ENCODE measurements at regions not wholly inside any gene's neighbourhood (a gene's known extent, or its start where the extent isn't known, plus 50 kb on each side); places are given as distances from the start of the nearest gene placed in this dataset.

- TF ChIP-seq GATA2 (IDR thresholded peaks at IDR 0.05; ENCODE audit: insufficient read depth, insufficient read length, low read depth, low read length) = no peak
- no peak for TF ChIP-seq FOS (IDR thresholded peaks at IDR 0.05; ENCODE audit: borderline replicate concordance, insufficient read depth, low read length)
- TF ChIP-seq JUN (IDR thresholded peaks at IDR 0.05; ENCODE audit: borderline replicate concordance, insufficient read depth, insufficient read length, low read depth) = no peak
- TF ChIP-seq MYC (IDR thresholded peaks at IDR 0.05; ENCODE audit: low read depth, low read length) = no peak
- no peak for TF ChIP-seq EZH2 (IDR thresholded peaks at IDR 0.05; ENCODE audit: borderline replicate concordance, low read depth, low read length, severe bottlenecking)
- TF ChIP-seq MAX (IDR thresholded peaks at IDR 0.05; ENCODE audit: insufficient read depth, insufficient read length) = no peak
- Histone ChIP-seq H3K36me3 (ENCODE audit: control insufficient read depth in 2 of 2, extremely low read depth in 1 of 2, insufficient read depth in 2 of 2, low read length in 2 of 2) (no peaks in the 10 kb centered on the region), H3K79me2 (ENCODE audit: control insufficient read depth, insufficient read depth, low read length) (no peaks in the 10 kb centered on the region), H2AFZ (ENCODE audit: low read depth, low read length) (no peak overlapping the region), H3K4me3 (replicated peaks in 1 of 3; ENCODE audit: insufficient read depth in 1 of 3, low read depth in 1 of 3, low read length in 3 of 3) (no peak overlapping the region), H4K20me1 (replicated peaks; ENCODE audit: control insufficient read depth, extremely low read depth, insufficient read depth, low read length) (no peaks in the 10 kb centered on the region), H3K9ac (replicated peaks; ENCODE audit: extremely low read depth, insufficient read depth, low read length) (no peak overlapping the region), H3K9me1 (replicated peaks; ENCODE audit: control insufficient read depth, extremely low read depth, insufficient read depth, low read length) (no peaks in the 10 kb centered on the region), H3K9me3 (replicated peaks; ENCODE audit: control insufficient read depth, insufficient read depth, low read length) (peaks cover 3% of the 10 kb centered on the region), H3K4me2 (ENCODE audit: insufficient read depth, low read length) (no peak overlapping the region), H3K27me3 (ENCODE audit: control insufficient read depth in 2 of 2, insufficient read depth in 2 of 2, low read length in 2 of 2) (no peaks in the 10 kb centered on the region), H3K4me1 (ENCODE audit: control insufficient read depth, extremely low read depth, insufficient read depth, low read length) (no peaks in the 10 kb centered on the region), H3K27ac (ENCODE audit: insufficient read depth, low read depth, low read length) (no peak overlapping the region)
- CTCF ChIA-PET = no interaction called here
- POLR2A ChIA-PET = no interaction called here
- BruUV-seq (replicated peaks) = no TSS peak
- DNase-seq (ENCODE audit: low read depth, low spot score) (no peak), FAIRE-seq (no peak)
- intact Hi-C loops (cut with micrococcal nuclease) = no loop called here
- dilution Hi-C loops (cut with MboI; ENCODE audit: extremely low pct_ligation_motif_present, low sequenced_read_pairs) = no loop called here
Measured at GRCh38 chr20:17109307-17109706, 117.5 kb upstream of the PCSK2 start.

GRCh38 chr20:17128206-17128605 is 98.6 kb upstream of the PCSK2 start:
- Histone ChIP-seq H2AFZ (ENCODE audit: low read depth, low read length) (no peak overlapping the region), H3K27me3 (ENCODE audit: control insufficient read depth in 2 of 2, insufficient read depth in 2 of 2, low read length in 2 of 2) (no peaks in the 10 kb centered on the region), H3K9ac (replicated peaks; ENCODE audit: extremely low read depth, insufficient read depth, low read length) (no peak overlapping the region), H3K4me1 (ENCODE audit: control insufficient read depth, extremely low read depth, insufficient read depth, low read length) (no peaks in the 10 kb centered on the region), H3K9me3 (replicated peaks; ENCODE audit: control insufficient read depth, insufficient read depth, low read length) (peaks cover 3% of the 10 kb centered on the region), H3K4me3 (replicated peaks in 1 of 3; ENCODE audit: insufficient read depth in 1 of 3, low read depth in 1 of 3, low read length in 3 of 3) (no peak overlapping the region), H4K20me1 (replicated peaks; ENCODE audit: control insufficient read depth, extremely low read depth, insufficient read depth, low read length) (no peaks in the 10 kb centered on the region), H3K4me2 (ENCODE audit: insufficient read depth, low read length) (no peak overlapping the region), H3K79me2 (ENCODE audit: control insufficient read depth, insufficient read depth, low read length) (no peaks in the 10 kb centered on the region), H3K36me3 (ENCODE audit: control insufficient read depth in 2 of 2, extremely low read depth in 1 of 2, insufficient read depth in 2 of 2, low read length in 2 of 2) (no peaks in the 10 kb centered on the region), H3K27ac (ENCODE audit: insufficient read depth, low read depth, low read length) (no peak overlapping the region), H3K9me1 (replicated peaks; ENCODE audit: control insufficient read depth, extremely low read depth, insufficient read depth, low read length) (no peaks in the 10 kb centered on the region)
- intact Hi-C loops (cut with micrococcal nuclease) (no loop called here), dilution Hi-C loops (cut with MboI; ENCODE audit: extremely low pct_ligation_motif_present, low sequenced_read_pairs) (no loop called here)
- CTCF ChIA-PET = no interaction called here
- FAIRE-seq = no peak
- no TSS peak for BruUV-seq (replicated peaks)
- DNase-seq (ENCODE audit: low read depth, low spot score) = no peak
- POLR2A ChIA-PET = no interaction called here
- no peak for TF ChIP-seq MAX (IDR thresholded peaks at IDR 0.05; ENCODE audit: insufficient read depth, insufficient read length)
- no peak for TF ChIP-seq JUN (IDR thresholded peaks at IDR 0.05; ENCODE audit: borderline replicate concordance, insufficient read depth, insufficient read length, low read depth)
- TF ChIP-seq EZH2 (IDR thresholded peaks at IDR 0.05; ENCODE audit: borderline replicate concordance, low read depth, low read length, severe bottlenecking) = no peak
- TF ChIP-seq GATA2 (IDR thresholded peaks at IDR 0.05; ENCODE audit: insufficient read depth, insufficient read length, low read depth, low read length) = no peak
- no peak for TF ChIP-seq POLR2A (IDR thresholded peaks at IDR 0.05; ENCODE audit: low read depth, low read length)
- no peak for TF ChIP-seq FOS (IDR thresholded peaks at IDR 0.05; ENCODE audit: borderline replicate concordance, insufficient read depth, low read length)
- TF ChIP-seq POLR2AphosphoS5 (IDR thresholded peaks at IDR 0.05; ENCODE audit: insufficient read depth, low read depth, low read length) = no peak
- no peak for TF ChIP-seq MYC (IDR thresholded peaks at IDR 0.05; ENCODE audit: low read depth, low read length)
